Upper lobe of left lung (tissue), 4 donors: ENCODE measurements at regions not wholly inside any gene's neighbourhood (a gene's known extent, or its start where the extent isn't known, plus 50 kb on each side); places are given as distances from the start of the nearest gene placed in this dataset.

Experiments
- CTCF ChIP-seq, 6 experiments: fragments of 450-650 bp in 4 of 6; fragments of 200-600 bp in 2 of 6; sonication (generic) in 2 of 6; IDR thresholded peaks; one replicate each; pipeline ENCODE4 v1.5.1; 2016 to 2019; ENCODE audit warnings: antibody characterized with exemption in 6 of 6
- EP300 ChIP-seq, 4 donors: sonication (generic); formaldehyde crosslinking; IDR thresholded peaks; one replicate each; pipeline ENCODE4 v1.5.1; 2017; ENCODE audit warnings: antibody characterized with exemption in 4 of 4, control low read depth in 2 of 4
- POLR2A ChIP-seq, 4 donors: fragments of 450-650 bp; IDR thresholded peaks; one replicate each; pipeline ENCODE4 v1.5.1; 2016 to 2017; ENCODE audit warnings: antibody characterized with exemption in 4 of 4, mild to moderate bottlenecking in 2 of 4
- POLR2AphosphoS5 ChIP-seq, 2 donors: sonication (generic); formaldehyde crosslinking; IDR thresholded peaks; one replicate each; pipeline ENCODE4 v1.5.1; 2017; ENCODE audit warnings: antibody characterized with exemption in 2 of 2

- TF ChIP-seq CTCF (IDR thresholded peaks at IDR 0.05) (no peak), POLR2A (IDR thresholded peaks at IDR 0.05) (no peak), EP300 (IDR thresholded peaks at IDR 0.05) (no peak), POLR2AphosphoS5 (IDR thresholded peaks at IDR 0.05) (no peak)
These were observed 63.0 kb upstream of the ANKEF1 start for GRCh38 chr20:9971746-9972145.
